ENCODE measurements at regions not wholly inside any gene's neighbourhood (a gene's known extent, or its start where the extent isn't known, plus 50 kb on each side); places are given as distances from the start of the nearest gene placed in this dataset.

- TF ChIP-seq, protein P1, sequence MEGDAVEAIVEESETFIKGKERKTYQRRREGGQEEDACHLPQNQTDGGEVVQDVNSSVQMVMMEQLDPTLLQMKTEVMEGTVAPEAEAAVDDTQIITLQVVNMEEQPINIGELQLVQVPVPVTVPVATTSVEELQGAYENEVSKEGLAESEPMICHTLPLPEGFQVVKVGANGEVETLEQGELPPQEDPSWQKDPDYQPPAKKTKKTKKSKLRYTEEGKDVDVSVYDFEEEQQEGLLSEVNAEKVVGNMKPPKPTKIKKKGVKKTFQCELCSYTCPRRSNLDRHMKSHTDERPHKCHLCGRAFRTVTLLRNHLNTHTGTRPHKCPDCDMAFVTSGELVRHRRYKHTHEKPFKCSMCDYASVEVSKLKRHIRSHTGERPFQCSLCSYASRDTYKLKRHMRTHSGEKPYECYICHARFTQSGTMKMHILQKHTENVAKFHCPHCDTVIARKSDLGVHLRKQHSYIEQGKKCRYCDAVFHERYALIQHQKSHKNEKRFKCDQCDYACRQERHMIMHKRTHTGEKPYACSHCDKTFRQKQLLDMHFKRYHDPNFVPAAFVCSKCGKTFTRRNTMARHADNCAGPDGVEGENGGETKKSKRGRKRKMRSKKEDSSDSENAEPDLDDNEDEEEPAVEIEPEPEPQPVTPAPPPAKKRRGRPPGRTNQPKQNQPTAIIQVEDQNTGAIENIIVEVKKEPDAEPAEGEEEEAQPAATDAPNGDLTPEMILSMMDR (IDR thresholded peaks at IDR 0.05) = no peak
- TF ChIP-seq POLR2A (IDR thresholded peaks at IDR 0.05) = no peak
Measured at GRCh38 chr2:200042102-200042735, 86.8 kb downstream of the MAIP1 start.
